ENCODE measurements at regions not wholly inside any gene's neighbourhood (a gene's known extent, or its start where the extent isn't known, plus 50 kb on each side); places are given as distances from the start of the nearest gene placed in this dataset.

GRCh38 chr6:74605922-74606581 lies 599.8 kb downstream of the COL12A1 start:
- TF ChIP-seq CTCF (IDR thresholded peaks at IDR 0.05; ENCODE audit: poor library complexity, severe bottlenecking) (no peak), REST (IDR thresholded peaks at IDR 0.05; ENCODE audit: borderline replicate concordance) (no peak), POLR2AphosphoS5 (IDR thresholded peaks at IDR 0.05) (no peak), SMC3 (conservative IDR thresholded peaks at IDR 0.05; ENCODE audit: poor library complexity) (no peak), EZH2 (IDR thresholded peaks at IDR 0.05; ENCODE audit: borderline replicate concordance, insufficient read depth, low read length, poor library complexity, severe bottlenecking) (no peak), EP300 (conservative IDR thresholded peaks at IDR 0.05; ENCODE audit: poor library complexity, severe bottlenecking) (no peak), RAD21 (conservative IDR thresholded peaks at IDR 0.05) (no peak), MXI1 (conservative IDR thresholded peaks at IDR 0.05; ENCODE audit: poor library complexity, severe bottlenecking) (no peak)

Measured in neural cell (in vitro differentiated cells).